ENCODE measurements at regions not wholly inside any gene's neighbourhood (a gene's known extent, or its start where the extent isn't known, plus 50 kb on each side); places are given as distances from the start of the nearest gene placed in this dataset.

GRCh38 chr11:123313262-123313661, 116.8 kb upstream of the GRAMD1B start:
- TF ChIP-seq POLR2AphosphoS5 (IDR thresholded peaks at IDR 0.05) (no peak), EP300 (IDR thresholded peaks at IDR 0.05) (no peak), POLR2A (IDR thresholded peaks at IDR 0.05) (no peak), CTCF (IDR thresholded peaks at IDR 0.05) (no peak)
- Histone ChIP-seq H3K27me3 (no peaks in the 10 kb centered on the region), H3K4me3 (no peak overlapping the region), H3K27ac (no peak overlapping the region), H3K9me3 (no peaks in the 10 kb centered on the region), H3K4me1 (peaks cover 0 to 3% (median under 1%) of the 10 kb centered on the region in 4 donors), H3K36me3 (no peaks in the 10 kb centered on the region)
- DNase-seq (no peak), ATAC-seq (ENCODE audit: low FRiP score in 2 of 2) (no peak)
- 85 to 92% methylated on average over 5 of the region's 5 CpGs for WGBS, 2 donors

GRCh38 chr11:123308077-123308476, 113.0 kb upstream of the CLMP start:
- H3K9me3 ChIP-seq: no peaks in the 10 kb centered on the region
- no peak overlapping the region for H3K27ac ChIP-seq
- H3K36me3 ChIP-seq: no peaks in the 10 kb centered on the region
- H3K27me3 ChIP-seq: no peaks in the 10 kb centered on the region
- H3K4me3 ChIP-seq: no peak overlapping the region
- peaks cover 0 to 14% (median 4%) of the 10 kb centered on the region in 4 donors for H3K4me1 ChIP-seq
- DNase-seq (no peak), ATAC-seq (ENCODE audit: low FRiP score in 2 of 2) (peak in 1 of 2 donors; percentile 64)
- TF ChIP-seq EP300 (IDR thresholded peaks at IDR 0.05) (no peak), CTCF (IDR thresholded peaks at IDR 0.05) (no peak), POLR2AphosphoS5 (IDR thresholded peaks at IDR 0.05) (no peak), POLR2A (IDR thresholded peaks at IDR 0.05) (no peak)
- 33 to 44% methylated on average over 7 of the region's 7 CpGs for WGBS, 2 donors

- no peak for TF ChIP-seq EP300 (IDR thresholded peaks at IDR 0.05)
- no peak overlapping the region for H3K27ac ChIP-seq
- H3K4me3 ChIP-seq: no peak overlapping the region
- no peaks in the 10 kb centered on the region for H3K9me3 ChIP-seq
- H3K36me3 ChIP-seq: no peaks in the 10 kb centered on the region
- DNase-seq (no peak), ATAC-seq (ENCODE audit: low FRiP score in 2 of 2) (no peak)
- H3K27me3 ChIP-seq: peaks cover 0 to 2% (median 0%) of the 10 kb centered on the region in 4 donors
- peaks cover 0 to 17% (median 5%) of the 10 kb centered on the region in 4 donors for H3K4me1 ChIP-seq
- 82 to 86% methylated on average over 4 of the region's 4 CpGs for WGBS, 2 donors
Measured at GRCh38 chr11:123307276-123307675, 112.2 kb upstream of the CLMP start.

GRCh38 chr11:123306531-123306930, 111.5 kb upstream of the CLMP start:
- Histone ChIP-seq H3K36me3 (no peaks in the 10 kb centered on the region), H3K4me1 (peaks cover 7 to 25% (median 13%) of the 10 kb centered on the region in 4 donors), H3K27ac (no peak overlapping the region), H3K4me3 (no peak overlapping the region), H3K9me3 (no peaks in the 10 kb centered on the region), H3K27me3 (peaks cover 0 to 2% (median 0%) of the 10 kb centered on the region in 4 donors)
- no peak for DNase-seq
- 97 to 98% methylated on average over 7 of the region's 7 CpGs for WGBS, 2 donors
- TF ChIP-seq POLR2A (IDR thresholded peaks at IDR 0.05) (no peak), CTCF (IDR thresholded peaks at IDR 0.05) (no peak), POLR2AphosphoS5 (IDR thresholded peaks at IDR 0.05) (no peak), EP300 (IDR thresholded peaks at IDR 0.05) (no peak)
- ATAC-seq (ENCODE audit: low FRiP score in 2 of 2): no peak

GRCh38 chr11:123305601-123306375, 110.7 kb upstream of the CLMP start:
- Histone ChIP-seq H3K36me3 (no peaks in the 10 kb centered on the region), H3K27ac (no peak overlapping the region), H3K4me3 (no peak overlapping the region), H3K4me1 (peaks cover 13 to 29% (median 19%) of the 10 kb centered on the region in 4 donors), H3K9me3 (no peaks in the 10 kb centered on the region), H3K27me3 (peaks cover 0 to 2% (median 0%) of the 10 kb centered on the region in 4 donors)
- ATAC-seq (ENCODE audit: low FRiP score in 2 of 2) (no peak), DNase-seq (no peak)
- 85 to 90% methylated on average over 10 of the region's 10 CpGs for WGBS, 2 donors
- no peak for TF ChIP-seq POLR2A (IDR thresholded peaks at IDR 0.05)
- TF ChIP-seq POLR2AphosphoS5 (IDR thresholded peaks at IDR 0.05): no peak
- TF ChIP-seq EP300 (IDR thresholded peaks at IDR 0.05): no peak
- TF ChIP-seq CTCF (IDR thresholded peaks at IDR 0.05): no peak

Measured in upper lobe of left lung (tissue), 6 donors.